OCI-LY7 (cell line): ENCODE measurements at regions not wholly inside any gene's neighbourhood (a gene's known extent, or its start where the extent isn't known, plus 50 kb on each side); places are given as distances from the start of the nearest gene placed in this dataset.

Experiments
- CTCF ChIP-seq: fragments of 200-600 bp; sonication (generic); conservative IDR thresholded peaks from 2 replicates; pipeline ENCODE4 v1.5.1; 2014; ENCODE audit warnings: mild to moderate bottlenecking, antibody characterized with exemption, low read length, moderate library complexity, mixed read lengths
- EZH2phosphoT487 ChIP-seq: fragments of 200-600 bp; sonication (generic); IDR thresholded peaks from 2 replicates; pipeline ENCODE4 v1.6.1; 2018; ENCODE audit warnings: low read depth, borderline replicate concordance, mild to moderate bottlenecking, mixed run types, antibody characterized with exemption, low read length, moderate library complexity, mixed read lengths

DNA sequence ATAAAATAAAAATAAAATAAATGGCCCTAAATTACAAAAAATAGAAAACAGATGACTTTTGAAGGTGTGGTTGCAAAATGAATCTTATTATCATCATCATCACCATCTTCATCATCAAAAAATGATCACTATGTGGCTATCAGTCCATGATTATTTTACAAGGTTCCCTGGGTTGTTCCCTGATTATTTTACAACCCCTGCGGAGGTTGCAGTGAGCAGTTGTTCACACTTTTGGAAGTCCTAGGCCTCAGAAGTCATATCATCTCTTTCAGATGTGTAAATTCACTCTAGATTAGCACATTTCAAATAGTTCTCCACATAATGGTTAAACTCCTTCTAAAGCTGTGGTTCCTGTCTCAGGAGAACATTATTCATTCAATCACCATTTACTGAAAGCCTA is 57.4 kb upstream of the NR5A2 start:
- TF ChIP-seq CTCF (no peak), EZH2phosphoT487 (no peak)
